ENCODE measurements at regions not wholly inside any gene's neighbourhood (a gene's known extent, or its start where the extent isn't known, plus 50 kb on each side); places are given as distances from the start of the nearest gene placed in this dataset.
"Not testable (repeated sequence)": the region's sequence is repeated elsewhere in the genome, so short reads cannot be mapped to it uniquely, and the experiment has no call there.

- DNase-seq (ENCODE audit: low spot score), result no peak
Observed at GRCh38 chr2:128414946-128415778, 96.5 kb upstream of the HS6ST1 start.

DNA sequence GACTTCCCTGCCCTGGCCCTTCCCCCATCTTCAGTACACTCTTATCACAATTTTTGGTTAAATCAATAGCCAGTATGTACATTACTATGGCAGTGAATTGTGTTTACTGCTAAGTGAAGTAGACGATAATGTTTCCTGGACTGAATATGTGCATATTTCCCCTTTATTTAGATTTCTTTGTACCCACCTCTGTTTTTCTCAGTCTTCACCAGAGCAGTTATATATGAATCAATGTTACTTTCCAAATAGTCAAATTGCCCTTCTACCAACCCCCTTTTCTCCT, 97.1 kb upstream of the HS6ST1 start:
- DNase-seq (ENCODE audit: low spot score), result no peak

DNA sequence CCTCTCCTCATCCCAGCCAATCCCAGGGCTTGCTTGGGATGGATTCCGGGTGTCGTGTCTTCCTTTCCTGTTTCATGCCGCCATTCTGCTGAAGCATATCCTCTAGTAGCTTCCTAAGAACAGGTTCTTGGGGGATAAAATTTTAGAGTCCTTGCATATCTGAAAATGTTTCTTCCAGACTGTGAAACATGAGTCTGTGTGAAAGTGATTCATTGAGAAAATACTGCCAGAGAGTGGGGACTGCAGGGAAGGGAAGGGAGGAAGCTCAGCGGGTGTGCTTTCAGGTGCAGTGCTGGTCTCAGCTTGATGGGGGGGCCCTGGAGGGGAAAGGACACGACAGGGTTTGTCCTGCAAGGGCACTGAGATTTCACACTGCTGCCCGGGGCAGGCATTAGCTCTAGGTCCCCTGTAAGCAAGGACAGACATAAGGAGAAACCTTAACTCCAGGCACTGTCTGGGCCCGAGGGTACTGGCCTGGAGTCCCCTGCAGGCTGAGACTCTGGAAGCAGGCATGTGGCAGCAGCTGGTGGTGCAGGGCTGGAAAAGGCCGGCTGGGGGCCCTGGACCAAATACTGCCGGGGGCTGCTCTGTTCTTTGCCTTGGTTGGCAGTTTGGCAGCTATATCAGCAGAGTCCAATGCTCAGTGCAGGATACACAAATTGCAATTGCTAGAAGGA, 97.6 kb upstream of the HS6ST1 start:
- no peak for DNase-seq (ENCODE audit: low spot score)

- DNase-seq (ENCODE audit: low spot score), result no peak
Observed at GRCh38 chr2:128416806-128417205, 98.1 kb upstream of the HS6ST1 start.

DNA sequence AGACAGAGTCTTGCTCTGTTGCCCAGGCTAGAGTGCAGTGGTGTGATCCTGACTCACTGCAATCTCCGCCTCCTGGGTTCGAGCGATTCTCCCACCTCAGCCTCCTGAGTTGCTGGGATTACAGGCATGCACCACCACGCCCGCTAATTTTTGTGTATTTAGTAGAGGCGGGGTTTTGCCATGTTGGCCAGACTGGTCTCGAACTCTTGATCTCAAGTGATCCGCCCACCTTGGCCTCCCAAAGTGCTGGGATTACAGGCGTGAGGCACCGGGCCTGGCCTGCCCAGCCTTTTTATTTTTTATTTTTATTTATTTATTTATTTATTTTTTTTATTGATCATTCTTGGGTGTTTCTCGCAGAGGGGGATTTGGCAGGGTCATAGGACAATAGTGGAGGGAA, 98.6 kb upstream of the HS6ST1 start:
- DNase-seq (ENCODE audit: low spot score), result not testable (repeated sequence)

- DNase-seq (ENCODE audit: low spot score), result no peak
Observed at GRCh38 chr2:128420131-128420530, 101.5 kb upstream of the HS6ST1 start.

- no peak for DNase-seq (ENCODE audit: low spot score)
Observed at GRCh38 chr2:128420776-128421175, 102.1 kb upstream of the HS6ST1 start.

GRCh38 chr2:128421286-128421685, 102.6 kb upstream of the HS6ST1 start:
- DNase-seq (ENCODE audit: low spot score), result no peak

- DNase-seq (ENCODE audit: low spot score), result no peak
Observed at GRCh38 chr2:128421861-128422311, 103.2 kb upstream of the HS6ST1 start.

DNA sequence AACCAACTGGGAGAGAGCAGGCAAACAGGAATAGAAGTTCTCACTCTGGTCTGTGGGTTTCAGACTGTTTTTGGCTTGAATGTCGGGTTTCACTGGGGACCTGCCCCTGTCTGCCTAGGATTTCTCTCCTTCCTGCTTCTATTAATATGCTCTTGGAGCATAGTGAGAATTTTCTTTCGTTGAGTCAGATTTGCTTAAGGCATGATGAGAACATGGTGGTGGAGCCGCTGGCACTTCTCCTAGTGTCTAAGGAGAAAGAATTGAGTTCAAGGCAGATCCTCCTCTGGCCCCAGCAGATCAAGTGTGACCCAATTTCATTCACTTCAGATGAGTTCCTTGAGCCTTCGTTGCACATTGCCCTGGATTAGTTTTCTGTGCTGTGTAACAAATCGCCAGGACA, 103.9 kb upstream of the HS6ST1 start:
- DNase-seq (ENCODE audit: low spot score), result no peak

- DNase-seq (ENCODE audit: low spot score), result no peak
Observed at GRCh38 chr2:128423788-128424165, 105.1 kb upstream of the HS6ST1 start.

- no peak for DNase-seq (ENCODE audit: low spot score)
Observed at GRCh38 chr2:128424406-128425171, 105.9 kb upstream of the HS6ST1 start.

GRCh38 chr2:128425216-128425615, 106.5 kb upstream of the HS6ST1 start:
- DNase-seq (ENCODE audit: low spot score), result no peak

GRCh38 chr2:128425731-128426620, 107.3 kb upstream of the HS6ST1 start:
- no peak for DNase-seq (ENCODE audit: low spot score)

DNA sequence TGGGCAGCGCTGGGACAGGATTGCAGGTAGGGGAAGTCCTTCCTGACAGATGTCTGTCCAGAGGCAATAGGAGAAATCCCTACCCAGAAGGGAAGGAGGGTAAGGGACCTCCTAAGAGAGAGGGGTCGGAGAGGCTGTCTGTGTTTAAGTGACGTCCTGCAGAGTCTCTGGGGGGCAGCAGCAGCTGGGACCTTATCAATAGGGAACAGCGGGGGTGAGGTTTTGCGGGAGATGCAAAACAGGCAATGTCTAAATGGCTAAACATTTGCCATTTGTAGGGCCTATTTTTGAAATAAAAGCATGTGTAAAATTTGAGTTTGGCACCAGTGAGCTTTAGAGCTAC, 108.7 kb upstream of the HS6ST1 start:
- no peak for DNase-seq (ENCODE audit: low spot score)

- DNase-seq (ENCODE audit: low spot score), result no peak
Observed at GRCh38 chr2:128428415-128428814, 109.7 kb upstream of the HS6ST1 start.

DNA sequence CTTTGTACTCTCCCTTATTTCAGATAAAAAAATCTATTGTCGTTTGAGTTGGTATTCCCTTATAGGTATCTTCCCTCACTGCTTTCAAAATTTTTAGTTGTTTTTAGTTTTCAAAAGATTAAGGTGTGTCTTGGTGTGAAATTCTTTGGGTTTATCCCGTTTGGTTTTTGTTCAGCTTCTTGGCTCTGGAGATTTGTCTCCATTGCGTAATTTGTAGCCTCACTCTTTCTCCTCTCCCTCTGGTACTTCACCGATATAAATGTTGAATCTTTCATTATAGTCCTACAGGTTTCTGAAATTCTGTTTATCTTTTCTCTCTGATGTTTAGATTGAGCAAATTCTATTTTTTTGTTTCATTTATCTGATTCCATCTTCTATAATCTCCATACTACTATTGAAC, 113.8 kb upstream of the HS6ST1 start:
- no peak for DNase-seq (ENCODE audit: low spot score)

- DNase-seq (ENCODE audit: low spot score), result no peak
Observed at GRCh38 chr2:128433911-128434550, 115.4 kb upstream of the HS6ST1 start.

- DNase-seq (ENCODE audit: low spot score), result no peak
Observed at GRCh38 chr2:128435576-128436478, 117.2 kb upstream of the HS6ST1 start.

- DNase-seq (ENCODE audit: low spot score), result no peak
Observed at GRCh38 chr2:128436479-128437203, 118.0 kb upstream of the HS6ST1 start.
